Activated naive CD4-positive, alpha-beta T cell treated with anti-CD3 and anti-CD28 coated beads for 36 hours (primary cell): ENCODE measurements at regions not wholly inside any gene's neighbourhood (a gene's known extent, or its start where the extent isn't known, plus 50 kb on each side); places are given as distances from the start of the nearest gene placed in this dataset.

Experiments
- CTCF ChIA-PET: fragments of 350-600 bp; sonication (Branson Sonifier 250); formaldehyde crosslinking; loops from one replicate; lab custom pipeline; 2021; ENCODE audit warnings: antibody characterized with exemption; lab: Charles Lee
- DNase-seq: peaks from one replicate; pipeline ENCODE4 v3.0.0-alpha.2; 2020
- H3K27ac Mint-ChIP-seq: one replicate; pipeline ENCODE4 v1.8.0; 2021; ENCODE audit warnings: mild to moderate bottlenecking, mixed read lengths
- H3K27me3 Mint-ChIP-seq: one replicate; pipeline ENCODE4 v1.8.0; 2021; ENCODE audit warnings: low read depth, mixed read lengths
- H3K36me3 Mint-ChIP-seq: one replicate; pipeline ENCODE4 v1.8.0; 2021; ENCODE audit warnings: low read depth, mixed read lengths
- H3K4me1 Mint-ChIP-seq: one replicate; pipeline ENCODE4 v1.8.0; 2021; ENCODE audit warnings: low read depth, mixed read lengths
- H3K4me3 Mint-ChIP-seq: one replicate; pipeline ENCODE4 v1.8.0; 2021; ENCODE audit warnings: mild to moderate bottlenecking, moderate library complexity, mixed read lengths
- H3K9me3 Mint-ChIP-seq: one replicate; pipeline ENCODE4 v1.8.0; 2021; ENCODE audit warnings: mixed read lengths
- intact Hi-C: fragments of 100-400 bp; cut with micrococcal nuclease; formaldehyde crosslinking; loops from one replicate; pipeline ENCODE4 v1.15.1; 2023

DNA sequence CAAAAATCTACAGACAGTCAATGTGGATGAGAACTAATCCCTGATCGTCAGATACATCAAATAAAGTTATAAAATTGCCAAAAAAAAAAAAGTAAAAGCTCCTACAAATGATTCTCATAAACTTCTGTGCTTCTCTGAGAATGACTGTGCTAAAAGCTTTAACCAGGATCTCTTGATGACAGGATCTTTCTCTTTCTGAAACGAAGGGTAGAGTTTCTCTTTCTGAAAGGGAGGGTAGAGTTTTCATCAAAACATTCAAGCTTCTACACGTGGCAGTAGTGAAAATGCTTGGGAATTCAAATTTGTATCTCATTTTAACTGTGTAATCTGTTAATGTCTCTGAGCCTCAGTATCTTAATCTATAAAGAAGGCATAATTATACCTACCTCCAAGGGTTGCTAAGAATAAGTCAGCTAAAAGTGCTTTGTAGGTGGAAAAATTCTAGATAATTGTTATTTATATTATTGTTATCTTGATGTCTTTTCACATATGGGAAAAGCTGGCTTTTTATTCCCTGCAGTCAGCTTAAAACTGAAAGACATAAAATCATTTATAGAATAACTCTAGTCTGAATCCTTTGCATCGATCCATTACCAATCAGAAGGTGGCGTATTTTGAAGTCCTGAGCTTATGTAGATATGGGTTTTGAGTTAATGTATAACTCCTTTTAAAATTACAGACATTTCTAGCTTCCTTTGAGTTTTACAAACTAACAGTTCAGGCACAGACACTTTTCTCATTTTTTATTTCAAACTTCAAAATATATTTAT is 157.4 kb downstream of the DACT1 start:
- no peaks in the 10 kb centered on the region for H3K36me3 Mint-ChIP-seq
- H3K4me3 Mint-ChIP-seq = no peak overlapping the region
- no peak for DNase-seq
- intact Hi-C loops = no loop called here
- no peaks in the 10 kb centered on the region for H3K9me3 Mint-ChIP-seq
- peaks cover 2% of the 10 kb centered on the region for H3K4me1 Mint-ChIP-seq
- CTCF ChIA-PET = interaction anchor here (0.9 to 1.6 kb wide), 3 partner anchors 11 to 32 kb away, joined by 3 to 5 read pairs (median 4); no protein-coding TSS in a partner anchor
- H3K27me3 Mint-ChIP-seq = no peaks in the 10 kb centered on the region
- no peak overlapping the region for H3K27ac Mint-ChIP-seq

- intact Hi-C loops = no loop called here
- no peaks in the 10 kb centered on the region for H3K27me3 Mint-ChIP-seq
- H3K4me3 Mint-ChIP-seq = no peak overlapping the region
- no peaks in the 10 kb centered on the region for H3K9me3 Mint-ChIP-seq
- H3K36me3 Mint-ChIP-seq = no peaks in the 10 kb centered on the region
- peaks cover 2% of the 10 kb centered on the region for H3K4me1 Mint-ChIP-seq
- CTCF ChIA-PET = interaction anchor here (1.6 kb wide), 1 partner anchor 30 kb away, joined by 4 read pairs; no protein-coding TSS in a partner anchor
- H3K27ac Mint-ChIP-seq = no peak overlapping the region
- no peak for DNase-seq
Observed at GRCh38 chr14:58796242-58797009, 158.7 kb downstream of the DACT1 start.

DNA sequence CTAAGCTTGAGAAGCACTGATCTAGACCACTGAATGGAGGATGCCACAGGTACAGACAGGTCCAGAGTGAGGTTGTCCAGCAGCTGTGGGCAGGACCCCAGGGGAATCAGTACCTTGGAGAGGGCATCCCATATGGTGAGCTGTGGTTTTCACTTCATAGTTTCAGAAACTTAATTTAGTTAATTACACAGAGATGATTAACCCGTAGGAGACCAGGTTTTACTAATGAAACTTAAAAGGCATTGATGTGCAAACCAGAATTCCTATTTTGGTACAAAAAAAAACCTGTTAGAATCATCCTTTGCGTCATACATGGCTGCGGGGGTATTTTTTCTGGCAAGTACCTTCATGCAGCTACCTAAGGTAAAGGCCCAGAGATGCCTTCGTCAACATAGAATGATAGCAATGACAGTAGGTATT is 159.3 kb downstream of the DACT1 start:
- Mint-ChIP-seq H3K4me1 (peaks cover 2% of the 10 kb centered on the region), H3K27ac (no peak overlapping the region), H3K4me3 (no peak overlapping the region), H3K27me3 (no peaks in the 10 kb centered on the region), H3K9me3 (no peaks in the 10 kb centered on the region), H3K36me3 (no peaks in the 10 kb centered on the region)
- intact Hi-C loops = no loop called here
- CTCF ChIA-PET = interaction anchor here (0.6 kb wide), 1 partner anchor 280 kb away, joined by 5 read pairs; no protein-coding TSS in a partner anchor
- no peak for DNase-seq

- no peaks in the 10 kb centered on the region for H3K27me3 Mint-ChIP-seq
- no peak for DNase-seq
- H3K4me3 Mint-ChIP-seq = no peak overlapping the region
- peaks cover 1% of the 10 kb centered on the region for H3K9me3 Mint-ChIP-seq
- H3K36me3 Mint-ChIP-seq = no peaks in the 10 kb centered on the region
- intact Hi-C loops = no loop called here
- no peak overlapping the region for H3K27ac Mint-ChIP-seq
- H3K4me1 Mint-ChIP-seq = peaks cover 2% of the 10 kb centered on the region
- CTCF ChIA-PET = interaction anchor here (0.6 kb wide), 1 partner anchor 621 kb away, joined by 6 read pairs; no protein-coding TSS in a partner anchor
Observed at GRCh38 chr14:58798173-58798572, 160.4 kb downstream of the DACT1 start.

GRCh38 chr14:58801086-58801485 is 163.3 kb downstream of the DACT1 start:
- Mint-ChIP-seq H3K27me3 (no peaks in the 10 kb centered on the region), H3K27ac (no peak overlapping the region), H3K4me3 (no peak overlapping the region), H3K4me1 (no peaks in the 10 kb centered on the region), H3K36me3 (peaks cover 4% of the 10 kb centered on the region), H3K9me3 (peaks cover 4% of the 10 kb centered on the region)
- intact Hi-C loops = no loop called here
- CTCF ChIA-PET = no interaction called here
- no peak for DNase-seq

- Mint-ChIP-seq H3K4me3 (no peak overlapping the region), H3K27ac (no peak overlapping the region), H3K36me3 (peaks cover 4% of the 10 kb centered on the region), H3K4me1 (no peaks in the 10 kb centered on the region), H3K9me3 (peaks cover 7% of the 10 kb centered on the region), H3K27me3 (no peaks in the 10 kb centered on the region)
- intact Hi-C loops = no loop called here
- no peak for DNase-seq
- CTCF ChIA-PET = interaction anchor here (1.0 kb wide), 1 partner anchor 10 kb away, joined by 3 read pairs; no protein-coding TSS in a partner anchor
Observed at GRCh38 chr14:58805057-58805456, 167.3 kb downstream of the DACT1 start.

GRCh38 chr14:58805605-58806409 is 168.0 kb downstream of the DACT1 start:
- CTCF ChIA-PET = interaction anchor here (1.0 kb wide), 1 partner anchor 11 kb away, joined by 3 read pairs; no protein-coding TSS in a partner anchor

DNA sequence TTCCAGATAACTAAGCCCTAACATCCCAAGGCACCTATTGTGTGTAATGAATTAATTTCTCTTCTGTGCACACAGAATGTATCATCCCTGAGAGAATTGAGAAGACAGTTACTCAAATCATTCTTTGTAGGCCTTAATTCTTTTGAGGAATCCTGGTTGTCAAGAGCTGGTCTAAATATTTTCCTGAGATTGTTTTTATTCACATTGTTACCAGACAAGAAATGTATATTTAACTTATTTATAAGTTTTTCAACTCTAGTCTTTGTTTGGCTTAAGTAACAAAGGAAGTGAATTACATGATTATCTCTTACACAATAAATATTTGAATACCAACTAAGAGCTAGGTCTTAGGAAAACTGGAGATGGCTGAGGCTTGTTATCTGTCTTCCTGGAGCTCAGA is 169.4 kb downstream of the DACT1 start:
- Mint-ChIP-seq H3K27ac (no peak overlapping the region), H3K4me1 (peaks cover 3% of the 10 kb centered on the region), H3K4me3 (no peak overlapping the region), H3K27me3 (no peaks in the 10 kb centered on the region), H3K9me3 (peaks cover 7% of the 10 kb centered on the region), H3K36me3 (peaks cover 4% of the 10 kb centered on the region)
- no peak for DNase-seq
- intact Hi-C loops = no loop called here
- CTCF ChIA-PET = interaction anchor here (1.4 kb wide), 1 partner anchor 306 kb away, joined by 7 read pairs; no protein-coding TSS in a partner anchor

More at GRCh38 chr14:58805605-58806409, 168.0 kb downstream of the DACT1 start:
- H3K27ac Mint-ChIP-seq = no peak overlapping the region
- intact Hi-C loops = no loop called here
- H3K4me3 Mint-ChIP-seq = no peak overlapping the region
- H3K27me3 Mint-ChIP-seq = no peaks in the 10 kb centered on the region
- no peak for DNase-seq
- peaks cover 7% of the 10 kb centered on the region for H3K9me3 Mint-ChIP-seq
- no peaks in the 10 kb centered on the region for H3K4me1 Mint-ChIP-seq
- H3K36me3 Mint-ChIP-seq = peaks cover 4% of the 10 kb centered on the region

DNA sequence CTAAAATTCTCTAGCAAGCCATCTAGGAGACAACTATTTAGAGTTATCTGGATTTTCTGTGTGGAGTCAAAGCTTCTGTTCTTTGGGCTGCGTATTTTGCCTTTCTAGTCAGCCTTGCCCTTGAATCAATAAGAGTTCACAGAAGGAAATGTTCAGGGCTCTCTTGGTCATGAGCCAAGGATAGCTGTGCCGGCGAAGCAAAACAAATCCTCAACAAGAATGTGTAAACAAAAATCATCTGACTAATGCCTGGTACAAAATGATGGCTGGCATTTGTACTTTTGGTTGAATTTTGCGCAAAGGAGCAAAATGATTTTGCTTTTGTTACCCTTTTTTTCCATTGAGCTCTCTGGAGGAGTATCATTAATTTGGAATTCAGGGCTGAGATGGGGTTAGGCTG is 171.1 kb downstream of the DACT1 start:
- no peak overlapping the region for H3K27ac Mint-ChIP-seq
- peaks cover 3% of the 10 kb centered on the region for H3K9me3 Mint-ChIP-seq
- CTCF ChIA-PET = interaction anchor here (0.5 kb wide), 1 partner anchor 186 kb away, joined by 5 read pairs; no protein-coding TSS in a partner anchor
- intact Hi-C loops = no loop called here
- H3K4me3 Mint-ChIP-seq = no peak overlapping the region
- peaks cover 3% of the 10 kb centered on the region for H3K36me3 Mint-ChIP-seq
- H3K27me3 Mint-ChIP-seq = no peaks in the 10 kb centered on the region
- peaks cover 4% of the 10 kb centered on the region for H3K4me1 Mint-ChIP-seq
- no peak for DNase-seq

DNA sequence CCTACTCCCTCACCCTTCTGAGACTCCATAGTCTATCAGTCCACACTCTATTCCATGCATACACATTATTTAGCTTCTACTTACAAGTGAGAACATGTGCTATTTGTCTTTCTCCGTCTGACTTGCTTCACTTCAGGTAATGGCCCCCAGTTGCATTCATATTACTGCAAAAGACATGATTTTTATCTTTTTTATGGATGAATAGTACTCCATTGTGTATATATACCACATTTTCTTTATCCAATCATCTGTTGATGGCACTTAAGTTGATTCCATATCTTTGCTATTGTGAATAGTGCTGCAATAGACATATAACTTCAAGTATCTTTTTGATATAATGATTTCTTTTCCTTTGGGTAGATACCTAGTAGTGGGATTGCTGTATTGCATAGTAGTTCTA is 171.8 kb downstream of the DACT1 start:
- intact Hi-C loops = no loop called here
- Mint-ChIP-seq H3K9me3 (peaks cover 3% of the 10 kb centered on the region), H3K27ac (no peak overlapping the region), H3K4me3 (no peak overlapping the region), H3K36me3 (no peaks in the 10 kb centered on the region), H3K4me1 (peaks cover 4% of the 10 kb centered on the region), H3K27me3 (no peaks in the 10 kb centered on the region)
- CTCF ChIA-PET = no interaction called here
- DNase-seq = no peak

DNA sequence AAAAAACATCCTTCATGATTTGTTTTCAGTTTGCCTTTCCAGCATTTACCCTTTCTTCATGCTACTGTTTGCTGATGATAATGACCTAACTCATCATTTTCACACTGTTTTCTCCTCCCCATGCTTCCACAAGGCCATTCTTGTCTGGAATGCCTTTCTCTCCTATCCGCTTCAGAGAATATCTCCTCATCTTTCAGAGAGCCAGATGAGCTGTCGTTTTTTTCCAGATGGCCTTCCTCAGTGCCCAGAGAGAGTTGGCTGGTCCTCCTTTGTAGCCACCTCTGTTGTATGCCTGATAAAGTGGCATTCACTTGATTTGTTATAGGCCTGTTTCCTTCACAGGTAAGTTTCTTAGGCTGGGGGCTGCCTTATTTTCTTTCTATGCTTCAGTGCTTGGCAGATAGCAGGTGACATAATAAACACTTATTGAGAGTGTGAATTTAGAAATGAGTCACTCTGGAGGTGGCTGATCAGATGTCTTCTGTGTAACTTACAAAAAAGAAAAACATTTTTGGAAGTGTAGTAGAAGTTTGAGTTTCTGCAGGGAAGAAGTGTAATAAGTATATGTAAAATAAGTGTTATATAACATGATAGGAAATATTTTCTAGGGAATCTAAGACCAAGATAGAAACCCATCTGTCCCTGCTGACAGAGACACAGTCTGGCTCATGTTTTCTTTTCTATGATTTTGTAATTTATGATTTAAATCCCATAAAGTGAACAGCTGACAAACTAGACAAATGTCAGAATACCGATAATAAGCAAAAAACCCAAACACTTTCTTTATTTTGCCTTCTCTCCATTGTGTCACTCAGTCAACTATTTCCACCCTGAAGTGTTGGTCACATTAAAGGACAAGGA is 174.5 kb downstream of the DACT1 start:
- no peaks in the 10 kb centered on the region for H3K27me3 Mint-ChIP-seq
- no peak for DNase-seq
- H3K27ac Mint-ChIP-seq = no peak overlapping the region
- H3K4me3 Mint-ChIP-seq = no peak overlapping the region
- CTCF ChIA-PET = interaction anchor here (0.6 to 1.9 kb wide), 3 partner anchors 14 to 173 kb away, joined by 3 to 7 read pairs (median 6); no protein-coding TSS in a partner anchor
- H3K9me3 Mint-ChIP-seq = peaks cover 3% of the 10 kb centered on the region
- intact Hi-C loops = no loop called here
- H3K36me3 Mint-ChIP-seq = no peaks in the 10 kb centered on the region
- H3K4me1 Mint-ChIP-seq = peaks cover 4% of the 10 kb centered on the region
